K562 (cell line): ENCODE measurements at regions not wholly inside any gene's neighbourhood (a gene's known extent, or its start where the extent isn't known, plus 50 kb on each side); places are given as distances from the start of the nearest gene placed in this dataset.

Source experiments
- BRCA1 ChIP-seq, 2 experiments: fragments of 450-650 bp in 1 of 2; sonication (generic) in 1 of 2; formaldehyde crosslinking in 1 of 2; IDR thresholded peaks; 2 replicates each; pipeline versions ENCODE4 v1.5.0 to v1.6.1; 2017 to 2020; ENCODE audit warnings: mild to moderate bottlenecking in 1 of 2, missing genetic modification reagents in 1 of 2
- EWSR1 ChIP-seq: fragments of 450-650 bp; IDR thresholded peaks from 2 replicates; pipeline ENCODE4 v1.6.1; 2018; ENCODE audit warnings: borderline replicate concordance, mild to moderate bottlenecking, low read depth, moderate library complexity; ENCODE audit not compliant: partially characterized antibody
- FOXA3 ChIP-seq, 2 experiments: fragments of 450-650 bp in 1 of 2; sonication (generic) in 1 of 2; formaldehyde crosslinking; IDR thresholded peaks in 1 of 2; conservative IDR thresholded peaks in 1 of 2; 2 replicates each; pipeline versions ENCODE4 v1.4.0 to v1.8.0; 2020 to 2022; ENCODE audit warnings: mild to moderate bottlenecking in 2 of 2, missing genetic modification reagents in 1 of 2
- FOXJ3 ChIP-seq: sonication (generic); formaldehyde crosslinking; IDR thresholded peaks from 2 replicates; pipeline ENCODE4 v1.4.0; 2020; ENCODE audit warnings: mild to moderate bottlenecking, missing genetic modification reagents
- HSF4 ChIP-seq: fragments of 250-450 bp; sonication (Bioruptor Pico); IDR thresholded peaks from 2 replicates; pipeline ENCODE4 v2.1.2; 2022; ENCODE audit warnings: mild to moderate bottlenecking, moderate library complexity, borderline replicate concordance
- KDM4B ChIP-seq, 2 experiments: fragments of 450-650 bp in 1 of 2; sonication (generic) in 1 of 2; IDR thresholded peaks; 2 replicates each; pipeline ENCODE4 v1.6.1; 2016 to 2017; ENCODE audit warnings: borderline replicate concordance in 2 of 2, antibody characterized with exemption in 1 of 2, low read depth in 1 of 2, mild to moderate bottlenecking in 1 of 2
- NR2C1 ChIP-seq, 2 experiments: fragments of 450-650 bp; IDR thresholded peaks; 2 replicates each; pipeline ENCODE4 v1.6.1; 2017; ENCODE audit warnings: mild to moderate bottlenecking in 2 of 2, antibody characterized with exemption in 1 of 2, inconsistent platforms in 1 of 2, missing compliant biosample characterization in 1 of 2, missing genetic modification characterization in 1 of 2
- PTBP1 ChIP-seq: fragments of 200-400 bp; formaldehyde crosslinking; IDR thresholded peaks from 2 replicates; pipeline ENCODE4 v1.6.1; 2017; ENCODE audit warnings: low read depth, low read length
- SOX6 ChIP-seq: fragments of 450-650 bp; IDR thresholded peaks from 2 replicates; pipeline ENCODE4 v1.6.1; 2014; ENCODE audit warnings: mild to moderate bottlenecking
- TCF3 ChIP-seq: sonication (generic); formaldehyde crosslinking; IDR thresholded peaks from 2 replicates; pipeline ENCODE4 v1.4.0; 2020; ENCODE audit warnings: mild to moderate bottlenecking, missing genetic modification reagents
- ZNF384 ChIP-seq: IDR thresholded peaks from 2 replicates; pipeline ENCODE4 v1.6.1; 2012; ENCODE audit warnings: low read depth, low read length, improper control_type of control experiment
- ZSCAN32 ChIP-seq: fragments of 450-650 bp; formaldehyde crosslinking; IDR thresholded peaks from 2 replicates; pipeline ENCODE4 v1.4.0; 2020; ENCODE audit warnings: mild to moderate bottlenecking, moderate library complexity
- TF ChIP-seq, protein P1 (sequence below): fragments of 450-650 bp; conservative IDR thresholded peaks from 2 replicates; pipeline ENCODE4 v1.6.1; 2016; ENCODE audit warnings: missing genetic modification characterization, low read depth, mild to moderate bottlenecking, missing compliant biosample characterization, moderate library complexity
- TF ChIP-seq, protein P2 (sequence below): sonication (generic); formaldehyde crosslinking; IDR thresholded peaks from 2 replicates; pipeline ENCODE4 v1.8.1; 2023; ENCODE audit warnings: mild to moderate bottlenecking, missing genetic modification reagents
- TF ChIP-seq, protein P3 (sequence below): fragments of 450-650 bp; formaldehyde crosslinking; IDR thresholded peaks from 2 replicates; pipeline ENCODE4 v1.4.0; 2022; ENCODE audit warnings: missing genetic modification characterization
- TF ChIP-seq, protein P4 (sequence below): fragments of 450-650 bp; IDR thresholded peaks from 2 replicates; pipeline ENCODE4 v1.6.1; 2017; ENCODE audit warnings: mild to moderate bottlenecking, moderate library complexity
- TF ChIP-seq, protein P5 (sequence below): fragments of 450-650 bp; formaldehyde crosslinking; IDR thresholded peaks from 2 replicates; pipeline ENCODE4 v1.4.0; 2020; ENCODE audit warnings: mild to moderate bottlenecking, mixed read lengths
- TF ChIP-seq, protein P6 (sequence below): fragments of 450-650 bp; conservative IDR thresholded peaks from 2 replicates; pipeline ENCODE4 v1.6.1; 2016; ENCODE audit warnings: missing genetic modification characterization, low read depth, mild to moderate bottlenecking, control low read depth, missing compliant biosample characterization

DNA sequence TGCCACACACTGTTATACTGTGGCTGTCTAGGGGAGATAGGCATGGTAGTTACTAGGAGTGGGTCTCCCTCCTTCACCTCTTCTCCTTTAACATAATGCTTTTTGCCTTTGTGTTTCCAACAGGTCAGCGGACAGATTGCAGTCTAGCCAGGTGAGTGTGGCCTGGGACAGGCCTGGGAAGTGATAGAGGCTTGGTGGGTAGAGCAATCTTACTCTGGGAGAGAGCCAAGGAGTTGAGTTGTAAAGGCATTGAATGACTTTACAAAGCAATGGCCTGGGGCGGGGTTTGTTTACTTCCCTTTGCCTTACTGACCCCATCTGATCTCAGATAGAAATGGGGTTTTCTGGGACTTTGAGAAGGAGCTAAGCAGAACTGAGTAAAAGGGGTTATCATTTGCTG lies 51.0 kb upstream of the IKBKE start (continued):
- TF ChIP-seq, protein P1, sequence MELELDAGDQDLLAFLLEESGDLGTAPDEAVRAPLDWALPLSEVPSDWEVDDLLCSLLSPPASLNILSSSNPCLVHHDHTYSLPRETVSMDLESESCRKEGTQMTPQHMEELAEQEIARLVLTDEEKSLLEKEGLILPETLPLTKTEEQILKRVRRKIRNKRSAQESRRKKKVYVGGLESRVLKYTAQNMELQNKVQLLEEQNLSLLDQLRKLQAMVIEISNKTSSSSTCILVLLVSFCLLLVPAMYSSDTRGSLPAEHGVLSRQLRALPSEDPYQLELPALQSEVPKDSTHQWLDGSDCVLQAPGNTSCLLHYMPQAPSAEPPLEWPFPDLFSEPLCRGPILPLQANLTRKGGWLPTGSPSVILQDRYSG (tag): 0 out of 2 replicates have a peak, but pooled peaks have one; percentile 35
- TF ChIP-seq, protein P2, sequence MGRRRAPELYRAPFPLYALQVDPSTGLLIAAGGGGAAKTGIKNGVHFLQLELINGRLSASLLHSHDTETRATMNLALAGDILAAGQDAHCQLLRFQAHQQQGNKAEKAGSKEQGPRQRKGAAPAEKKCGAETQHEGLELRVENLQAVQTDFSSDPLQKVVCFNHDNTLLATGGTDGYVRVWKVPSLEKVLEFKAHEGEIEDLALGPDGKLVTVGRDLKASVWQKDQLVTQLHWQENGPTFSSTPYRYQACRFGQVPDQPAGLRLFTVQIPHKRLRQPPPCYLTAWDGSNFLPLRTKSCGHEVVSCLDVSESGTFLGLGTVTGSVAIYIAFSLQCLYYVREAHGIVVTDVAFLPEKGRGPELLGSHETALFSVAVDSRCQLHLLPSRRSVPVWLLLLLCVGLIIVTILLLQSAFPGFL (CRISPR knock-in tag): no peak
- TF ChIP-seq ZNF384 (no peak), FOXA3 (CRISPR knock-in tag; conservative IDR thresholded peaks at IDR 0.05 in 1 of 2, IDR thresholded peaks at IDR 0.05 in 1 of 2) (peak in 1 of 2 experiments; percentile 68; a peak in 3 of 4 replicates), KDM4B (IDR thresholded peaks at IDR 0.05; ENCODE audit: borderline replicate concordance in 2 of 2, low read depth in 1 of 2) (no peak), FOXJ3 (CRISPR knock-in tag) (no peak), TCF3 (CRISPR knock-in tag) (peak; percentile 37; the same call in 1 of the 2 replicates), BRCA1 (IDR thresholded peaks at IDR 0.05) (no peak), BRCA1 (CRISPR knock-in tag; IDR thresholded peaks at IDR 0.05) (no peak), HSF4 (CRISPR knock-in tag) (no peak), ZSCAN32 (no peak), EWSR1 (no peak), SOX6 (no peak; the same call in 1 of the 2 replicates), PTBP1 (no peak), NR2C1 (IDR thresholded peaks at IDR 0.05) (no peak), NR2C1 (tag; IDR thresholded peaks at IDR 0.05) (0 out of 2 replicates have a peak, but pooled peaks have one; percentile 31)
- TF ChIP-seq, protein P3, sequence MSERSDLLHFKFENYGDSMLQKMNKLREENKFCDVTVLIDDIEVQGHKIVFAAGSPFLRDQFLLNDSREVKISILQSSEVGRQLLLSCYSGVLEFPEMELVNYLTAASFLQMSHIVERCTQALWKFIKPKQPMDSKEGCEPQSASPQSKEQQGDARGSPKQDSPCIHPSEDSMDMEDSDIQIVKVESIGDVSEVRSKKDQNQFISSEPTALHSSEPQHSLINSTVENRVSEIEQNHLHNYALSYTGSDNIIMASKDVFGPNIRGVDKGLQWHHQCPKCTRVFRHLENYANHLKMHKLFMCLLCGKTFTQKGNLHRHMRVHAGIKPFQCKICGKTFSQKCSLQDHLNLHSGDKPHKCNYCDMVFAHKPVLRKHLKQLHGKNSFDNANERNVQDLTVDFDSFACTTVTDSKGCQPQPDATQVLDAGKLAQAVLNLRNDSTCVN (CRISPR knock-in tag): no peak
- TF ChIP-seq, protein P4, sequence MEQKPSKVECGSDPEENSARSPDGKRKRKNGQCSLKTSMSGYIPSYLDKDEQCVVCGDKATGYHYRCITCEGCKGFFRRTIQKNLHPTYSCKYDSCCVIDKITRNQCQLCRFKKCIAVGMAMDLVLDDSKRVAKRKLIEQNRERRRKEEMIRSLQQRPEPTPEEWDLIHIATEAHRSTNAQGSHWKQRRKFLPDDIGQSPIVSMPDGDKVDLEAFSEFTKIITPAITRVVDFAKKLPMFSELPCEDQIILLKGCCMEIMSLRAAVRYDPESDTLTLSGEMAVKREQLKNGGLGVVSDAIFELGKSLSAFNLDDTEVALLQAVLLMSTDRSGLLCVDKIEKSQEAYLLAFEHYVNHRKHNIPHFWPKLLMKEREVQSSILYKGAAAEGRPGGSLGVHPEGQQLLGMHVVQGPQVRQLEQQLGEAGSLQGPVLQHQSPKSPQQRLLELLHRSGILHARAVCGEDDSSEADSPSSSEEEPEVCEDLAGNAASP: peak; percentile 64
- TF ChIP-seq, protein P5, sequence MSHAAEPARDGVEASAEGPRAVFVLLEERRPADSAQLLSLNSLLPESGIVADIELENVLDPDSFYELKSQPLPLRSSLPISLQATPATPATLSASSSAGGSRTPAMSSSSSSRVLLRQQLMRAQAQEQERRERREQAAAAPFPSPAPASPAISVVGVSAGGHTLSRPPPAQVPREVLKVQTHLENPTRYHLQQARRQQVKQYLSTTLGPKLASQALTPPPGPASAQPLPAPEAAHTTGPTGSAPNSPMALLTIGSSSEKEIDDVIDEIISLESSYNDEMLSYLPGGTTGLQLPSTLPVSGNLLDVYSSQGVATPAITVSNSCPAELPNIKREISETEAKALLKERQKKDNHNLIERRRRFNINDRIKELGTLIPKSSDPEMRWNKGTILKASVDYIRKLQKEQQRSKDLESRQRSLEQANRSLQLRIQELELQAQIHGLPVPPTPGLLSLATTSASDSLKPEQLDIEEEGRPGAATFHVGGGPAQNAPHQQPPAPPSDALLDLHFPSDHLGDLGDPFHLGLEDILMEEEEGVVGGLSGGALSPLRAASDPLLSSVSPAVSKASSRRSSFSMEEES (CRISPR knock-in tag): no peak
- TF ChIP-seq, protein P6, sequence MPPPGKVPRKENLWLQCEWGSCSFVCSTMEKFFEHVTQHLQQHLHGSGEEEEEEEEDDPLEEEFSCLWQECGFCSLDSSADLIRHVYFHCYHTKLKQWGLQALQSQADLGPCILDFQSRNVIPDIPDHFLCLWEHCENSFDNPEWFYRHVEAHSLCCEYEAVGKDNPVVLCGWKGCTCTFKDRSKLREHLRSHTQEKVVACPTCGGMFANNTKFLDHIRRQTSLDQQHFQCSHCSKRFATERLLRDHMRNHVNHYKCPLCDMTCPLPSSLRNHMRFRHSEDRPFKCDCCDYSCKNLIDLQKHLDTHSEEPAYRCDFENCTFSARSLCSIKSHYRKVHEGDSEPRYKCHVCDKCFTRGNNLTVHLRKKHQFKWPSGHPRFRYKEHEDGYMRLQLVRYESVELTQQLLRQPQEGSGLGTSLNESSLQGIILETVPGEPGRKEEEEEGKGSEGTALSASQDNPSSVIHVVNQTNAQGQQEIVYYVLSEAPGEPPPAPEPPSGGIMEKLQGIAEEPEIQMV (tag): no peak
